ENCODE measurements at regions not wholly inside any gene's neighbourhood (a gene's known extent, or its start where the extent isn't known, plus 50 kb on each side); places are given as distances from the start of the nearest gene placed in this dataset.

GRCh38 chr20:60529149-60529548, 570.9 kb downstream of the CDH26 start:
- no peak for DNase-seq

DNA sequence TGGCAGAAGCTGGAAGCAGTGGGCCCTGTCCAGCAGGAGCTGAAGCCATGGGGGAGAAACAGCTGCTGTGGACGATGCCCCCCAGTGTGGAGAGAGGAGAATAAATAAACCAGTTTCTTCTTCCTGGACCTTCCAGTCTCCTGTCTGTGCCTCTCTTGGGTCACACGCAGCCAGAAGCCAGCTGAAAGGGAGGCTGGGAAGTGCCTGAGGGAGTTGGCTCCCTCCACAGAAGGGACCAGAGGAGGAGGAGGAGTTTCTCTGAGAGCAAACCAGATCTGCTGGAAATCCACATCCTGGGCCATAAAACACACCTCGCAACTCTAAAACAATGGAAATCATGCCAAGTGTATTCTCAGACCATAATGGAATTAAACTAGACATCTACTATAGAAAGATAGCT, 577.0 kb downstream of the CDH26 start:
- DNase-seq, result no peak

- DNase-seq, result no peak
Measured at GRCh38 chr20:60540591-60540990, 582.4 kb downstream of the CDH26 start.

DNA sequence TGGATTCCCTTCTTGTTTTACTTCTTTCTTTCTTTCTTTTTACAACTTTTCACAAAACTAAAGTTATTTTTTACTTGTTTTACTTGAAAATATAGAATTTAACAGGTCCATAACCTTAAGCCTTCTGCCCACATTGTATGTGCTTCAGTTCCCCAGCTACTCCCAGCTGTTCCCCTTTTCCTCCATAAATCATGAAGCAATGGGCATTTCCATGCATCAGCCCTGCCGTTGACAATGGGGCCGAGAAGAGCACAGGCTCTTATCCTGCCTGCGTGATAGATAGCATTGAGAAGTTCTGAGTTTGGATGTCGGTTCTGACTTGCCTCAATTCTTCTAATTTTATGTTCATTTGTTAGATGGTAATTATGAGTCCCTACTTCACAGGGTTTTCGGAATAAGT, 583.8 kb downstream of the CDH26 start:
- no peak for DNase-seq

- no peak for DNase-seq
Measured at GRCh38 chr20:60543598-60543997, 585.4 kb downstream of the CDH26 start.

GRCh38 chr20:60553095-60553494, 594.9 kb downstream of the CDH26 start:
- DNase-seq, result no peak

DNA sequence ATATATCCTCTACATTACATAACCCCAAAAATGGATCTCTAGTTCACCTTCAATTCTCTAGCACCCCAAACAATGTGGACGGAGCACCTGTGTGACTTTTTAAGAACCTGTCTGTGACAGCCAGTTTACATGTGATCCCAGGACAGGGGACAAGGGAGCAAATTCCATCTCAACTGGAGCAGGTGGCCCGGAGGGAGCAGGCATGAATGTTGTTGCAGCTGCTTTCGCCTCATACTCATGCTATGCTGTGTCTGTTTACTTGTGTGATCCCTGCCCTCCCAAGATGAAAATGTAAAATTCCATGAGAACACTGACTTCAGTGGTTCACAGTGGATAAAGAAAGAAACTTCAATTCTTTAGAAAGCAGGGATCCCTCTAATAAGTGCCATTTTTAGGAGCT, 600.3 kb downstream of the CDH26 start:
- DNase-seq, result no peak

DNA sequence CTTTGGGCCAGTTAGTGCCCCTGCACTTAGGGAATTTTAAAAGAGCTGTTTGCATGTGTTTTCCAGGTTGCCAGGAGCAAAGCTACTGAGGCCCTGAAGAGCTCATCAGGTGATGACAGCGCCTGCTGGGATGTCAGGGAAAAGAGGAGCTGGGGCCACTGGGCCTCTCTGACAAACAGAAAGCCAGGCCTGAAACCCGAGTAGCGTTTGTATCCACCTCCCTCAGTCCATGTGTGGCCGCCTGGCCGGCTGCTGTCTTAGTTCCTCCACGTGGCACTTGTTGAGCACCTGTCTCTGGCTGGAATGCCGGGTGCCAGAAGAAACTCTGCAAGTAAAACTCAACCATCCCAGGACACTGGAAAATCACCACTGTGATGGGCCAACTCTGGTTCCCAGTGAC, 601.2 kb downstream of the CDH26 start:
- DNase-seq, result no peak

- DNase-seq, result no peak
Measured at GRCh38 chr20:60561052-60561451, 602.8 kb downstream of the CDH26 start.

GRCh38 chr20:60565083-60565482, 606.9 kb downstream of the CDH26 start:
- DNase-seq, result no peak

- no peak for DNase-seq
Measured at GRCh38 chr20:60565551-60565950, 607.3 kb downstream of the CDH26 start.

GRCh38 chr20:60569116-60569515, 610.9 kb downstream of the CDH26 start:
- no peak for DNase-seq

- no peak for DNase-seq
Measured at GRCh38 chr20:60570481-60571277, 612.5 kb downstream of the CDH26 start.

GRCh38 chr20:60573003-60573680, 614.9 kb downstream of the CDH26 start:
- no peak for DNase-seq

DNA sequence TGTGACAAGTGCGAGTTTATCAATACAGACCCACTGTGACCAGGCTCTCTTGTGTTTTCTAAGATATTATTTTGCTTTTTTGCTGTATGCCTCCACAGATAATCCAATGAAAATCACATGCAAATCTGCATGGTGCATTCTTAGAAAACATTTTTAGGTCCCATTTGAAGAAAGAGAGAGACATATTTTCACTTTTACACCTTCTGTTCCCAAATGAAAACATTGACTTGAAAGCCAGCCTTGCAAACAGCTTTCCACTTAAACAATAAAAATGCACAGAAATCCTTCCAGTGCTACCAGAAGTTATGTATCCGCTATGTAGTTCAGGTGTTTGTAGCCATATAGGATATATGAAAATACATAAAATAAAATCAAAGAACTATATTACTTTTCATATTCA, 618.0 kb downstream of the CDH26 start:
- DNase-seq, result no peak

DNA sequence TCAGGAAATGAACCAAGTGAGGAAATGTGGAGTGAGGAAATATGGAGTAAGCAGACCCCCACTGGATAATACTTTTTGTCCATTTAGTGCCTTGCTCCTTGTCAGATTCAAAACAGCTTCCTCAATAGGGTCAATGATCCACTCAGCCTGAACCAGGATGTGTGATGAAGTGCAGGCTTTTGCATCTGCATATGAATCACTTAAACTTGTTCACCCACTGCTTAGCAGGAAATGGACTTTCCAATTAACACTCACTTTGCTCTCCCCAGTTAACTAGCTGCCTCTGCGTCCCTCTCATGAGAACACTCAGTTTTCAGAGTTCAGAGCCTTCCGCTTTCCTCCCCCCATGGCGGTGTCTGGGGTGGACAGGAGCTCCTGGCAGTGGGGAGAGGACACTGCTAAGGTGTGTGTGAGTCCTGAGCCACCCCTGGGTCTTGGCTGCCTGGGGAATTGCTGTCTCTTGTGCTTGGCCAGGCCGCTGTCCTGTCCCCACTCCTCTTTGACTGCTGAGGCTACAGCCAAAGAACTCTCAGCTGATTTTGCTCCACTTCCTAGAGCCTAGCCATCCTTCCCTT, 621.8 kb downstream of the CDH26 start:
- DNase-seq, result no peak

DNA sequence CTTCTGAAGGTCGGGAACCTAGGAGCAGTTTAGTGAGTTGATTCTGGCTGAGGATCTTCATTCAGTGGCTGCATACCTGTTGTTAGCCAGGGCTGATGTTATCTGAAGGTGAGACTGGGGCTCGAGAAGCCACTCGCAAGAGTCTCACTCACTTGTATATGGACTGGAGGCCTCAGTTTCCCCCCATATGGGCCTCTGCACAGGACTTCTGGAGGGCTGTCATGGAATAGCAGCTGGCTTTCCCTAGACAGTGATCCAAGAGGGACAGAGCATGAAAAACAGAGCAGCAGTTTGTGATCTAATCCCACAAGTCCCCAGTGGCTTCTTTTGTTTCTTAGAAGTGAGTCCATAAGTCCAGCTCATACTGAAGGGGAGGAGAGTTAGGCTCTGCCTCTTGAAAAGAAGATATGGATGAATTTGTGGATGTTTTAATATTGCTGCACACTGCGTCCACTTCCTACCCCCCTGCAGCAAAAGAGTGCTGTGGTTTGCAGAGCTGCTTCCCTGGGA, 623.4 kb downstream of the CDH26 start:
- DNase-seq, result no peak

GRCh38 chr20:60583741-60584140, 625.5 kb downstream of the CDH26 start:
- DNase-seq, result no peak

DNA sequence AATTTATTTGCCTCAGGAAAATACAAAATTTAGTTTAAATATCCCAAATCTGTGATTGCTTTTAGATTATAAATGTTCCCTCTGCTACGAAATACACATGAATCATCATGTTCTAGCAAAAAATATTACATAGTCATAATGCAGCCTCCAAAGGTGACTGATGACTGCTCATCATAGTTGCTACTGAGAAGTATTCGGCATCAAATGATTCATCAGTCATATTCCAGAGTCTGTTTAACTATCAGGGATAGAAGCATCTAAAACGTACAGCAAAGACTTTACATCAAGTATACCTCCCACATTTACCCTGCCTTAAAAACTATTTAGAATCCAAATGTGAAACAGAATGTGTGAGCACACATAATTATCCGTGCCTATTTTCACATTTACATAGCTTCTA, 626.0 kb downstream of the CDH26 start:
- no peak for DNase-seq

DNA sequence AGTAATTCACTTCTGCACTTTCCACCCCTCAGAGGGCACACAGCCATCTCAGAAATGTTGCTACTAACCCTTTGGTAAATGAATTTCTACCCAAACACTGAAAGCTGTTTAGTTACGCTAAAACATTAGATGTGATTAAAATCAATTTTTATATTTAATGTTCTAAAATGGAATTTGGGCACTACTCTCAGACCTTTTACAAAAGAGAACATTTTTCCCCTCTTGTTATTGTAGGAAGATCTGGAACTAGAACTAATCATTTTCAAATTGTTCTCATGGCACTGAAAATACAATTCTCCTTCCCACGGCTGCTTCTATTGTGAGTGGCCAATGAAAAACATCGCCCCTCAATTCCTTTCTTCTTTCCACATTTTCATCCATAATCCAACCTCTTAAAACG, 627.4 kb downstream of the CDH26 start:
- DNase-seq, result no peak

DNA sequence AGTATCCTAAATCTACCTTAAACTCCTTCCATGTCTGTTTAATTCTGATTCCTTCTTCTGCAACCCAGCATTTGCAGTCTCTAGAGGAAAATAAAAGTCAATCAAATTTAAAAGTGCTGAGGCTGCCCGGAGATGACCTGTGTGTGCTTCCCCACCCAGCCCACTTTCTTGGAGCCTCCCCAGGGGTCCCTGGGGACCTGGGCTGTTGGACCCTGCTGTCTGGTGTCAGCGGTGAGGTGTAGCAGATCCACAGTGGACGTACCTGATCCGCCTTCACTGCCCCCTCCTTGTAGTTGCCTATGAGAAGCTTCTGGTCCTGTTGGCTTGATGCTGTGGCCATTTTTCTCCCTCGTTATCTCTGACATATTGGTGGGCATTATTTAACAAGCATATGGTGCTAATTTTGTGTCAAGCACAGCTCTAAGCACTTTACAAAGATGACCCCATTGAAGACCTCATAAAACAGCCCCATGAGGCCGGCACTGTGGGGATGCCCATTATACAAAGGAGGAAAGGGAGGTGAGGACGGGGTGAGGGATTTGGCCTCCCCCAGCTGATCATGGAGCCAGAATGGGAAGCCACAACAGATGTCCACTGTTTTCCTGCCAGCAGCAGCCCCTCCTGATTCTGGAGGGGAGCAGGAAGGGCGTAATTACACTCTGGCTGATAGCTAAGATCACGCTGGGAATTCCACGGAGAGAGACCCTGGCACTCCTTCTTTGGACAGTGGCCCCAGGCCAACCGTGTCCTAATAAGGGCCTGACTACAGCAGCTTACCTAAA, 628.2 kb downstream of the CDH26 start:
- DNase-seq, result no peak

DNA sequence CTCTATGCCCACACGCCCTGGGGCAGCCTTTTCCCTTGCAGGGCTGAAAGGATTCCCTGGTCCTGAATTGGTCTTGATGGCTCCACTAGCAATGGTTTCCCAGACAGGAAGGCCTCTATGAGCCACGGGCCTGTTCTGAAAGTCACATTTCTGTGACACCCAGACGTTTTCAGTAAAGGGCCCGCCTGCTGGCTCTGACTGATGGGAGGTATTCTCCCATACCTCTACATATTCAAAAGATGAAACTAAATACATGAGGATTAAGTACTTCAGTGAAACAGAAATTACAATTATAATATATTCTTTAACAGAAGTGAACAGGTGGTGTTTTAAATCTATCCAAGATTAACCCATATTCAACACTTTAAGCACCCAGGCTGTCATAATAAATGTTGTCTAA, 629.8 kb downstream of the CDH26 start:
- DNase-seq, result no peak

DNA sequence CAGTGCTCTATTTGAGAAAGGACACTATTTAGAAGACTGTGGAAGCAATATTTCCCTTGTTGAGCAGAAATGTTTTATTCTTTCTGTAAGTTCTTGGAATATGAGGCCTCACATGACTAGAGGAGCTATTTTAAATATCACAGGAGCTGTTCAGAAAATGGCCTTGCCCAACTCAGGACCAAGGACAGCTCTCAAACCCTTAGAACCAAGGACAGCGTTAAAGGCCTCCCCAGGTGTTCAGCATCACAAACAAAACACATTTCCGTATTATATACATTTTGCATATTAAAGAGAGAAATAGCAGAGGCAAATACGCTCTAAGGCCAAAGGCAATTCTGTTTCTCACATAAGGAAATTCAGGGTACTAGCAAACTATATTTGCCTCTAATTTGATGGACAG, 631.4 kb downstream of the CDH26 start:
- no peak for DNase-seq
